HCT116 (cell line): ENCODE measurements at regions not wholly inside any gene's neighbourhood (a gene's known extent, or its start where the extent isn't known, plus 50 kb on each side); places are given as distances from the start of the nearest gene placed in this dataset.

Experiments
- ATAC-seq: fragments of 200-7000 bp; cut with Tn5 transposase; 2 replicates; pipeline ENCODE4 v1.9.1; 2020; ENCODE audit warnings: mild to moderate bottlenecking, moderate library complexity
- BruUV-seq: library from RNA; stranded (reverse); fragments of 400-500 nt; replicated peaks from 2 replicates; lab custom pipeline; 2021; lab: Mats Ljungman, UMichigan
- CTCF ChIA-PET: fragments of 300-600 bp; sonication (Branson Sonifier 250); formaldehyde crosslinking; loops from one replicate; lab custom pipeline; 2021; ENCODE audit warnings: antibody characterized with exemption; lab: Charles Lee
- POLR2A ChIA-PET: fragments of 300-600, 350-600 bp; sonication (Branson Sonifier 250); formaldehyde crosslinking; loops from one replicate; lab custom pipeline; 2021; ENCODE audit warnings: antibody characterized with exemption; lab: Charles Lee
- RAD21 ChIA-PET, 2 experiments: fragments of 300-600 bp; sonication (Branson Sonifier 250); formaldehyde crosslinking; loops; one replicate each; lab custom pipeline; 2023; ENCODE audit warnings: low total read pairs in 2 of 2; ENCODE audit not compliant: uncharacterized antibody in 2 of 2, unreplicated experiment in 2 of 2, low non-redundant PET in 1 of 2; lab: Charles Lee
- DNase-seq: peaks from one replicate; pipeline ENCODE4 v3.0.0-alpha.2; 2010; ENCODE audit warnings: low read depth, low spot score
- H2AFZ ChIP-seq: fragments of 200-600 bp; shearing (Covaris generic), sonication (generic); 2 replicates; pipeline ENCODE4 v1.6.1; 2017; ENCODE audit warnings: low read depth, mixed run types, mixed read lengths, antibody characterized with exemption, low read length; ENCODE audit not compliant: poor library complexity, severe bottlenecking
- H3K27ac ChIP-seq: 2 replicates; pipeline ENCODE4 v1.5.1; 2012; ENCODE audit warnings: low read depth, low read length
- H3K27me3 ChIP-seq: fragments of 200-600 bp; sonication (generic); 2 replicates; pipeline ENCODE4 v1.6.1; 2016; ENCODE audit warnings: mixed run types, low read length, mixed read lengths; ENCODE audit not compliant: insufficient read depth
- H3K36me3 ChIP-seq, 2 experiments: fragments of 200-500 bp in 1 of 2; fragments of 200-600 bp in 1 of 2; sonication (Bioruptor generic) in 1 of 2; sonication (generic) in 1 of 2; 2 replicates each; pipeline versions ENCODE4 v1.5.1 to v1.6.1; 2014 to 2016; ENCODE audit warnings: low read length in 2 of 2, inconsistent platforms in 1 of 2, mixed read lengths in 1 of 2, mixed run types in 1 of 2; ENCODE audit not compliant: insufficient read depth in 2 of 2, control insufficient read depth in 1 of 2
- H3K4me1 ChIP-seq, 2 experiments: fragments of 200-600 bp in 1 of 2; sonication (generic) in 1 of 2; 2 replicates each; pipeline versions ENCODE4 v1.5.1 to v1.6.1; 2012 to 2017; ENCODE audit warnings: low read length in 2 of 2, inconsistent platforms in 1 of 2, mild to moderate bottlenecking in 1 of 2, mixed read lengths in 1 of 2, mixed run types in 1 of 2, moderate library complexity in 1 of 2; ENCODE audit not compliant: insufficient read depth in 2 of 2, control insufficient read depth in 1 of 2
- H3K4me2 ChIP-seq: fragments of 200-600 bp; sonication (generic); 2 replicates; pipeline ENCODE4 v1.6.1; 2017; ENCODE audit warnings: mixed run types, low read length, mixed read lengths
- H3K4me3 ChIP-seq, 2 experiments: fragments of 200-600 bp in 1 of 2; sonication (generic) in 1 of 2; replicated peaks in 1 of 2; 2 replicates each; pipeline ENCODE4 v1.5.1; 2011 to 2016; ENCODE audit warnings: low read length in 2 of 2, control low read depth in 1 of 2, low read depth in 1 of 2, mild to moderate bottlenecking in 1 of 2, mixed read lengths in 1 of 2, mixed run types in 1 of 2
- H3K79me2 ChIP-seq: fragments of 200-600 bp; sonication (generic); 2 replicates; pipeline ENCODE4 v1.6.1; 2017; ENCODE audit warnings: mild to moderate bottlenecking, mixed run types, low read length, moderate library complexity, mixed read lengths; ENCODE audit not compliant: insufficient read depth
- H3K9ac ChIP-seq: fragments of 200-600 bp; sonication (generic); 2 replicates; pipeline ENCODE4 v1.6.1; 2016; ENCODE audit warnings: low read length, mixed read lengths
- H3K9me2 ChIP-seq: fragments of 200-600 bp; sonication (generic), shearing (Covaris generic); 2 replicates; pipeline ENCODE4 v1.6.1; 2017; ENCODE audit warnings: mixed run types, mild to moderate bottlenecking, moderate library complexity; ENCODE audit not compliant: insufficient read depth
- H3K9me3 ChIP-seq, 2 experiments: fragments of 200-500 bp in 1 of 2; fragments of 200-600 bp in 1 of 2; sonication (Bioruptor generic) in 1 of 2; sonication (generic) in 1 of 2; 2 replicates each; pipeline ENCODE4 v1.6.1; 2014 to 2017; ENCODE audit warnings: low read length in 2 of 2, mixed read lengths in 2 of 2, inconsistent platforms in 1 of 2, low read depth in 1 of 2, mild to moderate bottlenecking in 1 of 2, mixed run types in 1 of 2, moderate library complexity in 1 of 2; ENCODE audit not compliant: control insufficient read depth in 1 of 2, insufficient read depth in 1 of 2
- H4K20me1 ChIP-seq: fragments of 200-600 bp; sonication (generic), shearing (Covaris generic); 2 replicates; pipeline ENCODE4 v1.6.1; 2017; ENCODE audit warnings: mixed run types, mild to moderate bottlenecking, moderate library complexity; ENCODE audit not compliant: insufficient read depth
- EGR1 ChIP-seq: IDR thresholded peaks from 2 replicates; pipeline ENCODE4 v1.6.1; 2012; ENCODE audit warnings: low read depth
- ELF1 ChIP-seq: IDR thresholded peaks from 2 replicates; pipeline ENCODE4 v1.6.1; 2012; ENCODE audit warnings: low read depth, borderline replicate concordance
- FOSL1 ChIP-seq: IDR thresholded peaks from 2 replicates; pipeline ENCODE4 v1.6.1; 2012; ENCODE audit warnings: low read depth
- REST ChIP-seq: IDR thresholded peaks from 2 replicates; pipeline ENCODE4 v1.6.1; 2012; ENCODE audit warnings: low read depth
- YY1 ChIP-seq: IDR thresholded peaks from 2 replicates; pipeline ENCODE4 v1.6.1; 2011; ENCODE audit warnings: low read length, low read depth, moderate library complexity, mild to moderate bottlenecking; ENCODE audit not compliant: insufficient replicate concordance; ENCODE audit errors: extremely low read depth
- ZBTB33 ChIP-seq: IDR thresholded peaks from 2 replicates; pipeline ENCODE4 v1.6.1; 2011; ENCODE audit warnings: mild to moderate bottlenecking, low read length, moderate library complexity; ENCODE audit not compliant: insufficient replicate concordance; ENCODE audit errors: extremely low read depth
- ZFX ChIP-seq: fragments of 450-650 bp; IDR thresholded peaks from 2 replicates; pipeline ENCODE4 v1.6.1; 2017
- intact Hi-C: fragments of 100-400 bp; cut with micrococcal nuclease; formaldehyde crosslinking; loops from 2 replicates; pipeline ENCODE4 v1.10.0; 2022

GRCh38 chr10:31744025-31744424 lies 184.6 kb downstream of the ARHGAP12 start:
- Histone ChIP-seq H3K9me2 (no peaks in the 10 kb centered on the region), H3K36me3 (no peaks in the 10 kb centered on the region), H3K9me3 (no peaks in the 10 kb centered on the region), H4K20me1 (no peaks in the 10 kb centered on the region), H3K9ac (no peak overlapping the region), H2AFZ (no peak overlapping the region), H3K27me3 (no peaks in the 10 kb centered on the region), H3K79me2 (no peaks in the 10 kb centered on the region), H3K4me3 (no peak overlapping the region), H3K4me1 (peaks cover 6 to 34% of the 10 kb centered on the region in 2 experiments), H3K4me2 (no peak overlapping the region), H3K27ac (no peak overlapping the region)
- DNase-seq (no peak), ATAC-seq (no peak)
- TF ChIP-seq EGR1 (no peak), REST (no peak), YY1 (no peak), ZFX (no peak)
- BruUV-seq = no TSS peak
- POLR2A ChIA-PET = no interaction called here
- RAD21 ChIA-PET = no interaction called here
- intact Hi-C loops = no loop called here
- CTCF ChIA-PET = no interaction called here

GRCh38 chr10:31742255-31742654 lies 186.4 kb downstream of the ARHGAP12 start:
- TF ChIP-seq ZBTB33 = no peak
- no peak for TF ChIP-seq FOSL1
- TF ChIP-seq ELF1 = no peak
- TF ChIP-seq, all 23 proteins: peak for 0
- DNase-seq = no peak

More at GRCh38 chr10:31742255-31742654, 186.4 kb downstream of the ARHGAP12 start:
- Histone ChIP-seq H4K20me1 (no peaks in the 10 kb centered on the region), H3K79me2 (no peaks in the 10 kb centered on the region), H3K27ac (no peak overlapping the region), H3K9me2 (no peaks in the 10 kb centered on the region), H3K4me2 (no peak overlapping the region), H3K4me1 (peaks cover 6 to 35% of the 10 kb centered on the region in 2 experiments), H3K9ac (no peak overlapping the region), H3K36me3 (no peaks in the 10 kb centered on the region), H3K9me3 (no peaks in the 10 kb centered on the region), H2AFZ (no peak overlapping the region), H3K27me3 (no peaks in the 10 kb centered on the region), H3K4me3 (no peak overlapping the region)
- RAD21 ChIA-PET = no interaction called here
- CTCF ChIA-PET = no interaction called here
- POLR2A ChIA-PET = no interaction called here
- BruUV-seq = no TSS peak
- intact Hi-C loops = no loop called here
- no peak for ATAC-seq
